GM12892 (cell line): ENCODE measurements at regions not wholly inside any gene's neighbourhood (a gene's known extent, or its start where the extent isn't known, plus 50 kb on each side); places are given as distances from the start of the nearest gene placed in this dataset.
"Not testable (repeated sequence)": the region's sequence is repeated elsewhere in the genome, so short reads cannot be mapped to it uniquely, and the experiment has no call there.

Experiments used
- DNase-seq: peaks from one replicate; pipeline ENCODE4 v3.0.0; 2011; ENCODE audit not compliant: insufficient read length
- FAIRE-seq: peaks from 2 replicates; lab custom pipeline; 2011; peaks lifted over from hg19 to GRCh38; lab: Jason Lieb, UNC
- POLR2A ChIP-seq: IDR thresholded peaks from 2 replicates; pipeline ENCODE4 v1.6.1; 2011; ENCODE audit warnings: low read depth, low read length, control low read depth
- POLR2AphosphoS5 ChIP-seq: IDR thresholded peaks from 2 replicates; pipeline ENCODE4 v1.6.1; 2011; ENCODE audit warnings: low read depth, low read length, control low read depth
- TAF1 ChIP-seq: IDR thresholded peaks from 2 replicates; pipeline ENCODE4 v1.6.1; 2011; ENCODE audit warnings: low read depth, mild to moderate bottlenecking, control low read depth, low read length, borderline replicate concordance

GRCh38 chr15:96958721-96959120 lies 628.2 kb downstream of the NR2F2 start:
- FAIRE-seq = no peak
- DNase-seq = no peak
- TF ChIP-seq TAF1 (no peak), POLR2A (no peak), POLR2AphosphoS5 (no peak)

- DNase-seq = no peak
- TF ChIP-seq TAF1 = no peak
- no peak for TF ChIP-seq POLR2AphosphoS5
- TF ChIP-seq POLR2A = no peak
- FAIRE-seq = no peak
These were observed 629.0 kb downstream of the NR2F2 start for GRCh38 chr15:96959501-96959900.

DNA sequence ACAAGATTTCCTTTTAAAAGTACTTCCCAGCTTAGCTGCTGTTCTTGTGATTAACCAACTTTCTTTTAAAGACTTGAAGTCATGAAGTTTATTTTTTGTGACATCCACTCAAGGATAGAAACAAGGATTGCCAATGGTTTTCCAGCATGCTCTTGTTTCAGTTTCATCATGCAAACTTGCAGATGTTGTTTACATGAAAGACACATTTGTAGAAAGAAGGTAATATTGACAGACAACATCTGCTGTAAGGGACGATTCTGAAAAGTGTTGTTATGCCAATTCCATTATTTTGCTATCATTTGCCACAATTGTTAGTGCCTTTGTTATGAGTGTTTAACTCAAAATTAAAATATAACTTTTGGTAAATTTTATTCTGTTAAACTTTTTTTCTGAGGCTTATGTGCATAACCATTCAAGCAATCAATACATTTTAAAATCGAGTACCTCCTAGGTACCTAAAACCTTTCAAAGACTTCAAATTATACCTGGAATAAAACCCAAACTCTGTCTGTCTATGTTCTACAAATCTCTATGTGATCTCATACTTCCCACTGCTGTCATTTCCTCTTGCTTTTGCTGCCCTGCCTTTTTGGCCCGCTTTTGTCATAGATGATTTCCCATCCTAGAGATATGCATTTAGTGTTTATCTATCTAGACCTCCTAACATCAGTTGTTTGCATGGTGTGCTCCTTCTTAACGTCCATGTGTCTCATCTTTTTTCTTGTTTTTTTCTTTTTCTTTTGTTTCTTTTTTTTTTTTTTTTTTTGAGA lies 630.4 kb downstream of the NR2F2 start:
- TF ChIP-seq POLR2AphosphoS5 (no peak), POLR2A (no peak), TAF1 (no peak)
- FAIRE-seq (no peak), DNase-seq (no peak)

DNA sequence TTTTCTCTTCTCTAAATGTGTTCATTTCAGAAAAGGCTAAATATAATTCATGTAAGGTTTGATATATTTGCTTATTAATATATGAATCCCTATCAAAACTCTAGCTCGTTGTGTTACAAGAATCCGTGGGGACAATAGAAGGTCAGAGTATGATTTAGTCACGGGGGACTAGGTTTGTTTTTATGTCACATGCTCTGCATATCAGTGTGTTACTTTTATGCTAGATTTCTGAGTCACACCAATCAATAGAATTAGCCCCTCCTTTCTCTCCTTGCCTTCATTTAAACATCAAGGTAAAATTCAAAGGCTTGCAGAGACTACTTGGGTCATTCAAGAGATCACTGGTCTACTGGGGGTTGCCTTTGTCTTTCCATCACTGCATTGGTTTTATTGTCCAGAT lies 636.1 kb downstream of the NR2F2 start:
- FAIRE-seq = no peak
- DNase-seq = no peak
- TF ChIP-seq POLR2AphosphoS5 (no peak), TAF1 (no peak), POLR2A (no peak)

DNA sequence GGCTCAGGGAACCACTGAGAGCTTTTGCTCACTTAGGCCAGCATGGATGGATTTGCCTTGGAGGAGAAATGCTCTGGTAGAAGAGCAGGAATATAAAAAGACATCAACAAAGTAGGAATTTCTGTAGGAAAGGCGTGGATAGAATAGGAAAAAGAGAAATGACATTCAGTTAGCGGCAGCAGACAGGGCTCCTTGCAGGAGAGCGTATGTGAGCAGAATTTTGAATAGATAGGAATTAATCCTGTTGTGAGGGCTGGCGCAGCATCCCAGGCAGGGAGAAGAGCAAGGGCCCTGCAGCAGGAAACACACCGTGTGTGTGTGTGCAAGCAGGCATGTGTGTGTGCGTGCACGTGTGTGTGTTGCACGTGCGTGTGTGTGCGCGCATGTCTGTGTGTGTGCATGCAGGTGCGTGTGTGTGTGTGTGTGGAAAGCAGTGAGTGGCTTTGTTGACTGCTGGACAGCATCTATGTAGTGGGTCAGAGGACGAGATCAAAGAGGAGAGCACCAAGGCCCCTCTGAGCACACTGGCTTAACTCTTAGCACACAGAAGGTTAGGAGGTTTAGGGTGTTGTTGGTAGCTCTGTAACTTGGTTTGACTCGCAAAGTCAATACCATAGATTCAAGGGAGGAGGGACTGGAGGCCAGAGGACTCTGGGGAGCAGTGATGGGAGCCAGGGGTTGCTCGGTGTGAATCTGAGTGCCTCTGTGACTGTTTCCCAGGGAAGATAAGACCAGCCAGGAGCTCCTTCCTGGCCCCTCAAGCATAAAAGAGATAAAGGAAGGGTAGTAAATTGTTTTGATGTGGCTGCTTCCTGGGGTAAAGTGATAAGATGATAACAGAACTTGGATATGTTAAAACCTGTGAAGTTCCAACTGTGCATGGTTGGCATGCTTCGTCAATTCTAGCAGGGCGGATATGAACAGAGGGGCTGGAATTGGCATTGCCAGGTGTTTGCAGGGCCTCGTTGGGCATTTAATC lies 639.5 kb downstream of the NR2F2 start:
- DNase-seq (no peak), FAIRE-seq (no peak)
- TF ChIP-seq POLR2AphosphoS5 (no peak), POLR2A (no peak), TAF1 (no peak)

DNA sequence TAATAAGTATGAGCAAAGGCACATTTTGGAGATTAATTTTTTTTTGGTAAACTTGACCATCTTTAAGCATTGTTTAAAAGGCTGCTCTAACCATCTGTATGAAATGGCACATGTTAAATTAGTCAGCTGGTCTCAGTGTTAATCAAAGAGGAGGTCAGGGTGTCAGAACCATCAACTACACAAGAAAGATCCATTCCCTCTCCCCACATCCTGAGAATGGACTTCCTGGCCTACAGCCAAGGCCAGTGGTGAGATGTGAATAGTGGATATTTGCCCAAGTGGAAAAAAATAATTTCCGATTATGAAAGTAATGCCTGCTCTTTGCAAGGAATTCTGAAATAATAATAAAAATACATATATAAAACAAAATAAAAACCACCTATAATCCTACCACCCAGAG lies 641.7 kb downstream of the NR2F2 start:
- DNase-seq (no peak), FAIRE-seq (no peak)
- TF ChIP-seq POLR2AphosphoS5 = no peak
- no peak for TF ChIP-seq POLR2A
- TF ChIP-seq TAF1 = no peak

GRCh38 chr15:96974761-96975160 lies 644.3 kb downstream of the NR2F2 start:
- no peak for FAIRE-seq
- TF ChIP-seq POLR2AphosphoS5 = no peak
- no peak for DNase-seq

GRCh38 chr15:96977886-96978285 lies 647.4 kb downstream of the NR2F2 start:
- FAIRE-seq = no peak
- TF ChIP-seq POLR2A = no peak
- no peak for TF ChIP-seq POLR2AphosphoS5

GRCh38 chr15:96978937-96979473 lies 648.5 kb downstream of the NR2F2 start:
- DNase-seq = no peak
- TF ChIP-seq POLR2A (no peak), TAF1 (no peak), POLR2AphosphoS5 (no peak)
- FAIRE-seq = no peak

More at GRCh38 chr15:96977886-96978285, 647.4 kb downstream of the NR2F2 start:
- DNase-seq = no peak

- not testable (repeated sequence) for DNase-seq, FAIRE-seq
These were observed 653.7 kb downstream of the NR2F2 start for GRCh38 chr15:96984121-96984671.

GRCh38 chr15:96992817-96993216 lies 662.3 kb downstream of the NR2F2 start:
- no peak for TF ChIP-seq POLR2AphosphoS5
- TF ChIP-seq TAF1 = no peak
- no peak for TF ChIP-seq POLR2A
- FAIRE-seq = no peak
- no peak for DNase-seq

DNA sequence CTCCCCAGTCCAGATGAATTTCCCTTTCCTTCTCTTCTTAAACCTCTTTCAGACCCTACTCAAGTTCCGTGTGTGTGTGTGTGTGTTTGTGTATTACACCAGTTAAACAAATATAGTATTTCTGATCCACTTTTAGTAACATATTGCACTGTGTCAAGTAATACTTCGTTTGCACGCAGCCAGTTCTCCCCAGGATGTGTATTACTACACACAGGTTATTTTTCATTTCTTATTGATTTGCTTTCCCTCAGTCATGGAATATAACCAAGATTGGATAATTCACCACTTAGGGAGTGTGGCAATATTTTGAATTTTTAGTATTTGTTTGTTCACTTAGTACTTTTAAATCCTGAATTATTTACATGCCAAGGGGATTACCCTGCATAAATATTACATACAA lies 667.0 kb downstream of the NR2F2 start:
- FAIRE-seq (no peak), DNase-seq (no peak)
- no peak for TF ChIP-seq TAF1
- TF ChIP-seq POLR2AphosphoS5 = no peak
